Left lung (tissue), 4 donors: ENCODE measurements at regions not wholly inside any gene's neighbourhood (a gene's known extent, or its start where the extent isn't known, plus 50 kb on each side); places are given as distances from the start of the nearest gene placed in this dataset.

Source experiments
- ATAC-seq: fragments of 200-7000 bp; cut with Tn5 transposase; one replicate; pipeline ENCODE4 v1.9.1; 2020; ENCODE audit warnings: moderate library complexity
- DNase-seq, 4 donors: peaks; one replicate each; pipeline ENCODE4 v3.0.0-alpha.2; 2013 to 2020
- H3K27ac ChIP-seq, 2 donors: fragments of 200-600 bp; sonication (generic) in 1 of 2; one replicate each; pipeline versions ENCODE4 v1.5.0 to v1.8.0; 2020 to 2021
- H3K27me3 ChIP-seq, 2 donors: fragments of 200-600 bp; sonication (generic) in 1 of 2; one replicate each; pipeline versions ENCODE4 v1.5.0 to v1.8.0; 2020 to 2021
- H3K36me3 ChIP-seq, 2 donors: fragments of 200-600 bp; sonication (generic) in 1 of 2; one replicate each; pipeline versions ENCODE4 v1.5.0 to v1.8.0; 2020 to 2021
- H3K4me1 ChIP-seq, 2 donors: fragments of 200-600 bp; one replicate each; pipeline ENCODE4 v1.8.0; 2021
- H3K4me3 ChIP-seq, 2 donors: fragments of 200-600 bp; sonication (generic) in 1 of 2; one replicate each; pipeline versions ENCODE4 v1.5.0 to v1.8.0; 2020 to 2021; ENCODE audit warnings: mild to moderate bottlenecking in 1 of 2
- H3K9me3 ChIP-seq, 2 donors: fragments of 200-600 bp; sonication (generic) in 1 of 2; one replicate each; pipeline versions ENCODE4 v1.5.0 to v1.8.0; 2020 to 2021
- CTCF ChIP-seq, 2 donors: fragments of 200-600 bp; sonication (generic) in 1 of 2; IDR thresholded peaks; one replicate each; pipeline versions ENCODE4 v1.5.0 to v1.8.0; 2021; ENCODE audit warnings: antibody characterized with exemption in 2 of 2
- intact Hi-C, 2 donors: fragments of 100-400 bp; cut with DNase I; formaldehyde crosslinking; loops; one replicate each; pipeline versions ENCODE4 v1.11.2 to v1.14.2; 2022
- donor health status: DM: no; HTN: yes; CAD: no.
- donor health status: DM: no; HTN: no; CAD: no.

- Histone ChIP-seq H3K27me3 (no peaks in the 10 kb centered on the region), H3K27ac (no peak overlapping the region), H3K4me3 (no peak overlapping the region), H3K9me3 (peaks cover 0 to 2% of the 10 kb centered on the region in 2 donors), H3K4me1 (no peaks in the 10 kb centered on the region), H3K36me3 (no peaks in the 10 kb centered on the region)
- no peak for DNase-seq
- no peak for TF ChIP-seq CTCF (IDR thresholded peaks at IDR 0.05)
- ATAC-seq: no peak
- intact Hi-C loops: no loop called here
These were observed 241.0 kb downstream of the OLFM4 start for GRCh38 chr13:53269634-53270033.

GRCh38 chr13:53272873-53273272, 244.3 kb downstream of the OLFM4 start:
- ATAC-seq (no peak), DNase-seq (no peak)
- intact Hi-C loops: no loop called here
- no peak for TF ChIP-seq CTCF (IDR thresholded peaks at IDR 0.05)
- Histone ChIP-seq H3K36me3 (no peaks in the 10 kb centered on the region), H3K27ac (no peak overlapping the region), H3K9me3 (peaks cover 0 to 2% of the 10 kb centered on the region in 2 donors), H3K27me3 (no peaks in the 10 kb centered on the region), H3K4me1 (no peaks in the 10 kb centered on the region), H3K4me3 (no peak overlapping the region)

GRCh38 chr13:53276265-53276664, 247.7 kb downstream of the OLFM4 start:
- Histone ChIP-seq H3K4me1 (no peaks in the 10 kb centered on the region), H3K27ac (no peak overlapping the region), H3K9me3 (no peaks in the 10 kb centered on the region), H3K36me3 (no peaks in the 10 kb centered on the region), H3K27me3 (no peaks in the 10 kb centered on the region), H3K4me3 (no peak overlapping the region)
- DNase-seq (no peak), ATAC-seq (no peak)
- intact Hi-C loops: no loop called here
- no peak for TF ChIP-seq CTCF (IDR thresholded peaks at IDR 0.05)

- Histone ChIP-seq H3K4me3 (no peak overlapping the region), H3K9me3 (no peaks in the 10 kb centered on the region), H3K27ac (no peak overlapping the region), H3K4me1 (no peaks in the 10 kb centered on the region), H3K27me3 (no peaks in the 10 kb centered on the region), H3K36me3 (no peaks in the 10 kb centered on the region)
- TF ChIP-seq CTCF (IDR thresholded peaks at IDR 0.05): no peak
- intact Hi-C loops: no loop called here
- DNase-seq (no peak), ATAC-seq (no peak)
These were observed 253.1 kb downstream of the OLFM4 start for GRCh38 chr13:53281677-53282076.

- DNase-seq (no peak), ATAC-seq (no peak)
- H3K4me1 ChIP-seq: no peaks in the 10 kb centered on the region
- no peaks in the 10 kb centered on the region for H3K9me3 ChIP-seq
- H3K36me3 ChIP-seq: no peaks in the 10 kb centered on the region
- H3K27ac ChIP-seq: no peak overlapping the region
- no peaks in the 10 kb centered on the region for H3K27me3 ChIP-seq
- no peak overlapping the region for H3K4me3 ChIP-seq
- TF ChIP-seq CTCF (IDR thresholded peaks at IDR 0.05): no peak
- intact Hi-C loops: no loop called here
These were observed 257.4 kb downstream of the OLFM4 start for GRCh38 chr13:53285896-53286430.
